ENCODE measurements at regions not wholly inside any gene's neighbourhood (a gene's known extent, or its start where the extent isn't known, plus 50 kb on each side); places are given as distances from the start of the nearest gene placed in this dataset.
"Not testable (repeated sequence)": the region's sequence is repeated elsewhere in the genome, so short reads cannot be mapped to it uniquely, and the experiment has no call there.

- DNase-seq, result no peak
These were observed 1280.5 kb upstream of the CDH2 start for GRCh38 chr18:29457316-29457889.

- DNase-seq, result no peak
These were observed 1272.5 kb upstream of the CDH2 start for GRCh38 chr18:29449424-29449823.

GRCh38 chr18:29439398-29439797 is 1262.5 kb upstream of the CDH2 start:
- DNase-seq, result no peak

GRCh38 chr18:29436459-29436858 is 1259.5 kb upstream of the CDH2 start:
- DNase-seq, result no peak

- DNase-seq, result no peak
These were observed 1257.7 kb upstream of the CDH2 start for GRCh38 chr18:29434650-29435049.

- DNase-seq, result no peak
These were observed 1253.5 kb upstream of the CDH2 start for GRCh38 chr18:29430416-29430815.

GRCh38 chr18:29418136-29418535 is 1241.2 kb upstream of the CDH2 start:
- DNase-seq, result no peak

GRCh38 chr18:29406996-29407395 is 1230.1 kb upstream of the CDH2 start:
- no peak for DNase-seq

- no peak for DNase-seq
These were observed 1220.6 kb upstream of the CDH2 start for GRCh38 chr18:29397536-29397935.

- DNase-seq, result no peak
These were observed 1206.7 kb upstream of the CDH2 start for GRCh38 chr18:29383311-29384273.

- DNase-seq, result no peak
These were observed 1201.8 kb upstream of the CDH2 start for GRCh38 chr18:29378651-29379136.

- DNase-seq, result no peak
These were observed 1200.4 kb upstream of the CDH2 start for GRCh38 chr18:29377346-29377745.

GRCh38 chr18:29373000-29373399 is 1196.1 kb upstream of the CDH2 start:
- no peak for DNase-seq

GRCh38 chr18:29361843-29362242 is 1184.9 kb upstream of the CDH2 start:
- no peak for DNase-seq

- not testable (repeated sequence) for DNase-seq
These were observed 1183.7 kb upstream of the CDH2 start for GRCh38 chr18:29360659-29361058.

GRCh38 chr18:29359222-29359621 is 1182.3 kb upstream of the CDH2 start:
- not testable (repeated sequence) for DNase-seq

GRCh38 chr18:29351171-29351570 is 1174.2 kb upstream of the CDH2 start:
- DNase-seq, result no peak

GRCh38 chr18:29328932-29329331 is 1152.0 kb upstream of the CDH2 start:
- no peak for DNase-seq

- no peak for DNase-seq
These were observed 1149.3 kb upstream of the CDH2 start for GRCh38 chr18:29326214-29326613.

- DNase-seq, result no peak
These were observed 1144.6 kb upstream of the CDH2 start for GRCh38 chr18:29321561-29321960.

GRCh38 chr18:29313312-29313711 is 1136.4 kb upstream of the CDH2 start:
- DNase-seq, result no peak

GRCh38 chr18:29311580-29311979 is 1134.7 kb upstream of the CDH2 start:
- DNase-seq, result no peak

GRCh38 chr18:29309366-29309765 is 1132.4 kb upstream of the CDH2 start:
- DNase-seq, result no peak

- DNase-seq, result no peak
These were observed 1131.1 kb upstream of the CDH2 start for GRCh38 chr18:29307982-29308381.
